ENCODE measurements at regions not wholly inside any gene's neighbourhood (a gene's known extent, or its start where the extent isn't known, plus 50 kb on each side); places are given as distances from the start of the nearest gene placed in this dataset.

DNA sequence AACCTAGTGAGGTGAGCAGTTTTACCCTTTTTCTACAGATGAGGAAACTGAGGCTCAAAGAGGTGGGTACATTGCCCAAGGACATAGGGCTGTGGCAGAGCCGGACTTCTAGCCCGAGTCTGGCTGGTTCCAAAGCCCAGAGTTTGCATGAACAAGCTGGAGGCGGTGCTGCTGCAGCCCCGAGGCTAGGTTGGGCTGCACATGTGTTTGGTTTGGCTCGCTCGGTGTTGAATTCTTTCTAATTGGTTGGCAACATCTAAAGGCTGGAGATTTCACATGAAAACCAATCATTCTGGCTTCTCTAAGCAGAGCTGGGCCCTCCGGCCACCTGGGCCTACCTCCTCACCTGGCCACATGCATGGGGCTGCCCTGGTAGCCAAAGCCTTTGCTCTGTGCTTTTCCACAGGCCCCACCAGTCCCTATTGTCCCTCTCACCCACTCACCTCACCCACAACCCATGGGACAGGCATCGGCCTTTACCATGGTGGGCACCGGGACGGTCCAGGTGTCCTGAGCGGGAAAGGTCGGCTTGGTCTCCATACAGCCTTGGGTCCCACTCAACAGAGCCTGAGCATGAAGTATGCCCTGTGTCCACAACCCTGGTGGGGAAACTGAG is 262.3 kb downstream of the NSG2 start:
- no peak for TF ChIP-seq CTCF (conservative IDR thresholded peaks at IDR 0.05; ENCODE audit: low read length)
- TF ChIP-seq EZH2phosphoT487 (IDR thresholded peaks at IDR 0.05; ENCODE audit: borderline replicate concordance) = no peak

Data from Loucy (cell line).